HCT116 (cell line): ENCODE measurements at regions not wholly inside any gene's neighbourhood (a gene's known extent, or its start where the extent isn't known, plus 50 kb on each side); places are given as distances from the start of the nearest gene placed in this dataset.

Experiments used
- ATAC-seq: fragments of 200-7000 bp; cut with Tn5 transposase; 2 replicates; pipeline ENCODE4 v1.9.1; 2020; ENCODE audit warnings: mild to moderate bottlenecking, moderate library complexity
- BruUV-seq: library from RNA; stranded (reverse); fragments of 400-500 nt; replicated peaks from 2 replicates; lab custom pipeline; 2021; lab: Mats Ljungman, UMichigan
- CTCF ChIA-PET: fragments of 300-600 bp; sonication (Branson Sonifier 250); formaldehyde crosslinking; loops from one replicate; lab custom pipeline; 2021; ENCODE audit warnings: antibody characterized with exemption; lab: Charles Lee
- POLR2A ChIA-PET: fragments of 300-600, 350-600 bp; sonication (Branson Sonifier 250); formaldehyde crosslinking; loops from one replicate; lab custom pipeline; 2021; ENCODE audit warnings: antibody characterized with exemption; lab: Charles Lee
- RAD21 ChIA-PET, 2 experiments: fragments of 300-600 bp; sonication (Branson Sonifier 250); formaldehyde crosslinking; loops; one replicate each; lab custom pipeline; 2023; ENCODE audit warnings: low total read pairs in 2 of 2; ENCODE audit not compliant: uncharacterized antibody in 2 of 2, unreplicated experiment in 2 of 2, low non-redundant PET in 1 of 2; lab: Charles Lee
- DNase-seq: peaks from one replicate; pipeline ENCODE4 v3.0.0-alpha.2; 2010; ENCODE audit warnings: low read depth, low spot score
- H2AFZ ChIP-seq: fragments of 200-600 bp; shearing (Covaris generic), sonication (generic); 2 replicates; pipeline ENCODE4 v1.6.1; 2017; ENCODE audit warnings: low read depth, mixed run types, mixed read lengths, antibody characterized with exemption, low read length; ENCODE audit not compliant: poor library complexity, severe bottlenecking
- H3K27ac ChIP-seq: 2 replicates; pipeline ENCODE4 v1.5.1; 2012; ENCODE audit warnings: low read depth, low read length
- H3K27me3 ChIP-seq: fragments of 200-600 bp; sonication (generic); 2 replicates; pipeline ENCODE4 v1.6.1; 2016; ENCODE audit warnings: mixed run types, low read length, mixed read lengths; ENCODE audit not compliant: insufficient read depth
- H3K36me3 ChIP-seq, 2 experiments: fragments of 200-500 bp in 1 of 2; fragments of 200-600 bp in 1 of 2; sonication (Bioruptor generic) in 1 of 2; sonication (generic) in 1 of 2; 2 replicates each; pipeline versions ENCODE4 v1.5.1 to v1.6.1; 2014 to 2016; ENCODE audit warnings: low read length in 2 of 2, inconsistent platforms in 1 of 2, mixed read lengths in 1 of 2, mixed run types in 1 of 2; ENCODE audit not compliant: insufficient read depth in 2 of 2, control insufficient read depth in 1 of 2
- H3K4me1 ChIP-seq, 2 experiments: fragments of 200-600 bp in 1 of 2; sonication (generic) in 1 of 2; 2 replicates each; pipeline versions ENCODE4 v1.5.1 to v1.6.1; 2012 to 2017; ENCODE audit warnings: low read length in 2 of 2, inconsistent platforms in 1 of 2, mild to moderate bottlenecking in 1 of 2, mixed read lengths in 1 of 2, mixed run types in 1 of 2, moderate library complexity in 1 of 2; ENCODE audit not compliant: insufficient read depth in 2 of 2, control insufficient read depth in 1 of 2
- H3K4me2 ChIP-seq: fragments of 200-600 bp; sonication (generic); 2 replicates; pipeline ENCODE4 v1.6.1; 2017; ENCODE audit warnings: mixed run types, low read length, mixed read lengths
- H3K4me3 ChIP-seq, 2 experiments: fragments of 200-600 bp in 1 of 2; sonication (generic) in 1 of 2; replicated peaks in 1 of 2; 2 replicates each; pipeline ENCODE4 v1.5.1; 2011 to 2016; ENCODE audit warnings: low read length in 2 of 2, control low read depth in 1 of 2, low read depth in 1 of 2, mild to moderate bottlenecking in 1 of 2, mixed read lengths in 1 of 2, mixed run types in 1 of 2
- H3K79me2 ChIP-seq: fragments of 200-600 bp; sonication (generic); 2 replicates; pipeline ENCODE4 v1.6.1; 2017; ENCODE audit warnings: mild to moderate bottlenecking, mixed run types, low read length, moderate library complexity, mixed read lengths; ENCODE audit not compliant: insufficient read depth
- H3K9ac ChIP-seq: fragments of 200-600 bp; sonication (generic); 2 replicates; pipeline ENCODE4 v1.6.1; 2016; ENCODE audit warnings: low read length, mixed read lengths
- H3K9me2 ChIP-seq: fragments of 200-600 bp; sonication (generic), shearing (Covaris generic); 2 replicates; pipeline ENCODE4 v1.6.1; 2017; ENCODE audit warnings: mixed run types, mild to moderate bottlenecking, moderate library complexity; ENCODE audit not compliant: insufficient read depth
- H3K9me3 ChIP-seq, 2 experiments: fragments of 200-500 bp in 1 of 2; fragments of 200-600 bp in 1 of 2; sonication (Bioruptor generic) in 1 of 2; sonication (generic) in 1 of 2; 2 replicates each; pipeline ENCODE4 v1.6.1; 2014 to 2017; ENCODE audit warnings: low read length in 2 of 2, mixed read lengths in 2 of 2, inconsistent platforms in 1 of 2, low read depth in 1 of 2, mild to moderate bottlenecking in 1 of 2, mixed run types in 1 of 2, moderate library complexity in 1 of 2; ENCODE audit not compliant: control insufficient read depth in 1 of 2, insufficient read depth in 1 of 2
- H4K20me1 ChIP-seq: fragments of 200-600 bp; sonication (generic), shearing (Covaris generic); 2 replicates; pipeline ENCODE4 v1.6.1; 2017; ENCODE audit warnings: mixed run types, mild to moderate bottlenecking, moderate library complexity; ENCODE audit not compliant: insufficient read depth
- ATF3 ChIP-seq: IDR thresholded peaks from 2 replicates; pipeline ENCODE4 v1.6.1; 2012
- CBX3 ChIP-seq: IDR thresholded peaks from 2 replicates; pipeline ENCODE4 v1.6.1; 2012; ENCODE audit warnings: low read depth
- ELF1 ChIP-seq: IDR thresholded peaks from 2 replicates; pipeline ENCODE4 v1.6.1; 2012; ENCODE audit warnings: low read depth, borderline replicate concordance
- EZH2phosphoT487 ChIP-seq: fragments of 200-600 bp; IDR thresholded peaks from 2 replicates; pipeline ENCODE4 v1.6.1; 2018; ENCODE audit warnings: antibody characterized with exemption, borderline replicate concordance
- FOSL1 ChIP-seq: IDR thresholded peaks from 2 replicates; pipeline ENCODE4 v1.6.1; 2012; ENCODE audit warnings: low read depth
- JUND ChIP-seq: IDR thresholded peaks from 2 replicates; pipeline ENCODE4 v1.6.1; 2012
- MAX ChIP-seq: IDR thresholded peaks from 2 replicates; pipeline ENCODE4 v1.6.1; 2012
- POLR2A ChIP-seq: IDR thresholded peaks from 2 replicates; pipeline ENCODE4 v1.7.0; 2011; ENCODE audit warnings: borderline replicate concordance; ENCODE audit not compliant: insufficient read depth, insufficient read length; ENCODE audit errors: extremely low read depth
- POLR2AphosphoS5 ChIP-seq: IDR thresholded peaks from 2 replicates; pipeline ENCODE4 v1.6.1; 2011; ENCODE audit warnings: mild to moderate bottlenecking, low read depth, low read length, moderate library complexity
- RAD21 ChIP-seq: IDR thresholded peaks from 2 replicates; pipeline ENCODE4 v1.6.1; 2012; ENCODE audit warnings: low read depth, mild to moderate bottlenecking
- REST ChIP-seq: IDR thresholded peaks from 2 replicates; pipeline ENCODE4 v1.6.1; 2012; ENCODE audit warnings: low read depth
- SIN3A ChIP-seq: IDR thresholded peaks from 2 replicates; pipeline ENCODE4 v1.6.1; 2012; ENCODE audit warnings: low read depth
- SRF ChIP-seq: IDR thresholded peaks from 2 replicates; pipeline ENCODE4 v1.6.1; 2012; ENCODE audit warnings: low read depth
- ZFX ChIP-seq: fragments of 450-650 bp; IDR thresholded peaks from 2 replicates; pipeline ENCODE4 v1.6.1; 2017
- ZNF274 ChIP-seq: fragments of 200-500 bp; sonication (Bioruptor generic); IDR thresholded peaks from 2 replicates; pipeline ENCODE4 v1.6.1; 2014; ENCODE audit warnings: mild to moderate bottlenecking, low read depth, low read length, inconsistent platforms
- intact Hi-C: fragments of 100-400 bp; cut with micrococcal nuclease; formaldehyde crosslinking; loops from 2 replicates; pipeline ENCODE4 v1.10.0; 2022
- TF ChIP-seq, protein P1 (sequence below), 3 experiments: fragments of 200-600 bp in 1 of 3; sonication (generic) in 1 of 3; IDR thresholded peaks in 2 of 3; conservative IDR thresholded peaks in 1 of 3; 2 replicates each; pipeline ENCODE4 v1.5.1; 2012 to 2017; ENCODE audit warnings: low read depth in 2 of 3, low read length in 2 of 3, antibody characterized with exemption in 1 of 3, borderline replicate concordance in 1 of 3, control low read depth in 1 of 3, mild to moderate bottlenecking in 1 of 3, mixed read lengths in 1 of 3, mixed run types in 1 of 3, moderate library complexity in 1 of 3; ENCODE audit not compliant: insufficient read depth in 1 of 3

DNA sequence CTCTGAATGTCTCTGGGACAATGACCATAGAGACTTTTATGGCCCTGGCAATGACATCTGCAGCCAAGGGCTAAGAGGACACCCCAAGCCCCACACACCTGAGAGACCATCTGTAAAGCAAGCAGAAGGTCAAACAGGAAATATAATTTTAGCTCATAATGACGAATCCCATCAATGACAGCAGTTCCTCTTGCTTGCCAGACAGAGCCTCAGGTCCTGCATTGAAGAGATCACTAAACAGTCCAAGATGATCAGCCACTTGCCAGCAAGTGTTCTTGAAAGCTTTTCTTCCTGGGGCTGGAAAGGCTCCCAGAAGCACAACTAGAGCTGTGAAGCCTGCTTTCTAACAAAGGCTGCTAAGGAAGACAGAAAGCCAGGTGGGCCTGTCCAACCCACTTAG lies 993.7 kb upstream of the AUTS2 start:
- ChIA-PET CTCF (no interaction called here), RAD21 (no interaction called here), POLR2A (no interaction called here)
- no peak overlapping the region for H2AFZ ChIP-seq
- H3K27me3 ChIP-seq, result no peaks in the 10 kb centered on the region
- H3K4me2 ChIP-seq, result no peak overlapping the region
- H3K27ac ChIP-seq, result no peak overlapping the region
- ATAC-seq (no peak), DNase-seq (no peak)
- no TSS peak for BruUV-seq
- no peaks in the 10 kb centered on the region for H3K9me2 ChIP-seq
- TF ChIP-seq MAX, result no peak
- no peak for TF ChIP-seq SRF
- TF ChIP-seq EZH2phosphoT487, result no peak
- no peak for TF ChIP-seq CBX3
- TF ChIP-seq FOSL1, result no peak
- no peak for TF ChIP-seq ATF3
- no peak for TF ChIP-seq ZNF274
- TF ChIP-seq REST, result no peak
- no peak for TF ChIP-seq RAD21
- TF ChIP-seq, protein P1, sequence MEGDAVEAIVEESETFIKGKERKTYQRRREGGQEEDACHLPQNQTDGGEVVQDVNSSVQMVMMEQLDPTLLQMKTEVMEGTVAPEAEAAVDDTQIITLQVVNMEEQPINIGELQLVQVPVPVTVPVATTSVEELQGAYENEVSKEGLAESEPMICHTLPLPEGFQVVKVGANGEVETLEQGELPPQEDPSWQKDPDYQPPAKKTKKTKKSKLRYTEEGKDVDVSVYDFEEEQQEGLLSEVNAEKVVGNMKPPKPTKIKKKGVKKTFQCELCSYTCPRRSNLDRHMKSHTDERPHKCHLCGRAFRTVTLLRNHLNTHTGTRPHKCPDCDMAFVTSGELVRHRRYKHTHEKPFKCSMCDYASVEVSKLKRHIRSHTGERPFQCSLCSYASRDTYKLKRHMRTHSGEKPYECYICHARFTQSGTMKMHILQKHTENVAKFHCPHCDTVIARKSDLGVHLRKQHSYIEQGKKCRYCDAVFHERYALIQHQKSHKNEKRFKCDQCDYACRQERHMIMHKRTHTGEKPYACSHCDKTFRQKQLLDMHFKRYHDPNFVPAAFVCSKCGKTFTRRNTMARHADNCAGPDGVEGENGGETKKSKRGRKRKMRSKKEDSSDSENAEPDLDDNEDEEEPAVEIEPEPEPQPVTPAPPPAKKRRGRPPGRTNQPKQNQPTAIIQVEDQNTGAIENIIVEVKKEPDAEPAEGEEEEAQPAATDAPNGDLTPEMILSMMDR (IDR thresholded peaks at IDR 0.05 in 2 of 3, conservative IDR thresholded peaks at IDR 0.05 in 1 of 3; ENCODE audit: borderline replicate concordance in 1 of 3, insufficient read depth in 1 of 3, low read depth in 2 of 3, low read length in 2 of 3), result no peak
- TF ChIP-seq POLR2AphosphoS5, result no peak
- TF ChIP-seq SIN3A, result no peak
- TF ChIP-seq ELF1, result no peak
- TF ChIP-seq JUND, result no peak
- TF ChIP-seq ZFX, result no peak
- TF ChIP-seq POLR2A, result no peak
- peaks cover 13 to 22% of the 10 kb centered on the region in 2 experiments; a peak in 2 of 4 replicates for H3K9me3 ChIP-seq
- H3K4me1 ChIP-seq, result no peaks in the 10 kb centered on the region
- H3K79me2 ChIP-seq, result no peaks in the 10 kb centered on the region
- no peak overlapping the region for H3K9ac ChIP-seq
- intact Hi-C loops, result no loop called here
- no peak overlapping the region for H3K4me3 ChIP-seq
- no peaks in the 10 kb centered on the region for H4K20me1 ChIP-seq
- no peaks in the 10 kb centered on the region for H3K36me3 ChIP-seq
